Activated T-cell treated with anti-CD3 and anti-CD28 coated beads for 1 hour (primary cell): ENCODE measurements at regions not wholly inside any gene's neighbourhood (a gene's known extent, or its start where the extent isn't known, plus 50 kb on each side); places are given as distances from the start of the nearest gene placed in this dataset.

ENCODE experiments used
- DNase-seq: peaks from one replicate; pipeline ENCODE4 v3.0.0-alpha.2; 2020; ENCODE audit warnings: low read depth

GRCh38 chr18:37944700-37945270 lies 379.2 kb upstream of the CELF4 start:
- no peak for DNase-seq

GRCh38 chr18:37937287-37937686 lies 371.7 kb upstream of the CELF4 start:
- no peak for DNase-seq

GRCh38 chr18:37935086-37935485 lies 369.5 kb upstream of the CELF4 start:
- DNase-seq = no peak

GRCh38 chr18:37930640-37931039 lies 365.0 kb upstream of the CELF4 start:
- no peak for DNase-seq

GRCh38 chr18:37922162-37922561 lies 356.6 kb upstream of the CELF4 start:
- no peak for DNase-seq

GRCh38 chr18:37920865-37921264 lies 355.3 kb upstream of the CELF4 start:
- no peak for DNase-seq

- DNase-seq = no peak
Measured at GRCh38 chr18:37913051-37913450, 347.5 kb upstream of the CELF4 start.

- DNase-seq = no peak
Measured at GRCh38 chr18:37902344-37902743, 336.7 kb upstream of the CELF4 start.

- DNase-seq = no peak
Measured at GRCh38 chr18:37900326-37900725, 334.7 kb upstream of the CELF4 start.

GRCh38 chr18:37889963-37890362 lies 324.4 kb upstream of the CELF4 start:
- no peak for DNase-seq

GRCh38 chr18:37874721-37875120 lies 309.1 kb upstream of the CELF4 start:
- DNase-seq = no peak

- DNase-seq = no peak
Measured at GRCh38 chr18:37873416-37873815, 307.8 kb upstream of the CELF4 start.

- DNase-seq = no peak
Measured at GRCh38 chr18:37872562-37872961, 307.0 kb upstream of the CELF4 start.

GRCh38 chr18:37871561-37871960 lies 306.0 kb upstream of the CELF4 start:
- DNase-seq = no peak

- DNase-seq = no peak
Measured at GRCh38 chr18:37869051-37869450, 303.5 kb upstream of the CELF4 start.

GRCh38 chr18:37864122-37864521 lies 298.5 kb upstream of the CELF4 start:
- DNase-seq = no peak

- DNase-seq = no peak
Measured at GRCh38 chr18:37861981-37862380, 296.4 kb upstream of the CELF4 start.

- DNase-seq = no peak
Measured at GRCh38 chr18:37854396-37854795, 288.8 kb upstream of the CELF4 start.

- DNase-seq = no peak
Measured at GRCh38 chr18:37853706-37854105, 288.1 kb upstream of the CELF4 start.

GRCh38 chr18:37852464-37852863 lies 286.9 kb upstream of the CELF4 start:
- DNase-seq = no peak

GRCh38 chr18:37847544-37847943 lies 281.9 kb upstream of the CELF4 start:
- no peak for DNase-seq

GRCh38 chr18:37846996-37847395 lies 281.4 kb upstream of the CELF4 start:
- no peak for DNase-seq

GRCh38 chr18:37845498-37845897 lies 279.9 kb upstream of the CELF4 start:
- no peak for DNase-seq

GRCh38 chr18:37844209-37844970 lies 278.8 kb upstream of the CELF4 start:
- no peak for DNase-seq
